Tongue (tissue), 1 donor: ENCODE measurements at regions not wholly inside any gene's neighbourhood (a gene's known extent, or its start where the extent isn't known, plus 50 kb on each side); places are given as distances from the start of the nearest gene placed in this dataset.

Experiments used
- DNase-seq: peaks from one replicate; pipeline ENCODE4 v3.0.0-alpha.2; 2015

- DNase-seq = no peak
These were observed 56.3 kb downstream of the SLC24A2 start for GRCh38 chr9:19732441-19732951.

GRCh38 chr9:19728101-19728500 lies 60.7 kb downstream of the SLC24A2 start:
- DNase-seq = no peak

GRCh38 chr9:19725970-19726369 lies 62.9 kb downstream of the SLC24A2 start:
- no peak for DNase-seq

GRCh38 chr9:19720377-19720776 lies 68.5 kb downstream of the SLC24A2 start:
- peak; percentile 72 for DNase-seq

- no peak for DNase-seq
These were observed 85.1 kb downstream of the SLC24A2 start for GRCh38 chr9:19703702-19704101.

- DNase-seq = no peak
These were observed 86.8 kb downstream of the SLC24A2 start for GRCh38 chr9:19701991-19702390.

GRCh38 chr9:19701274-19701673 lies 87.6 kb downstream of the SLC24A2 start:
- DNase-seq = no peak

GRCh38 chr9:19700699-19701098 lies 88.1 kb downstream of the SLC24A2 start:
- no peak for DNase-seq

- DNase-seq = no peak
These were observed 89.1 kb downstream of the SLC24A2 start for GRCh38 chr9:19699756-19700155.

GRCh38 chr9:19698960-19699359 lies 89.9 kb downstream of the SLC24A2 start:
- DNase-seq = no peak

GRCh38 chr9:19694601-19695000 lies 94.2 kb downstream of the SLC24A2 start:
- no peak for DNase-seq

GRCh38 chr9:19690128-19690527 lies 98.7 kb downstream of the SLC24A2 start:
- DNase-seq = no peak

- no peak for DNase-seq
These were observed 99.3 kb downstream of the SLC24A2 start for GRCh38 chr9:19689328-19690101.

GRCh38 chr9:19683715-19684114 lies 105.1 kb downstream of the SLC24A2 start:
- no peak for DNase-seq

- no peak for DNase-seq
These were observed 106.4 kb downstream of the SLC24A2 start for GRCh38 chr9:19682397-19682796.

GRCh38 chr9:19681846-19682245 lies 107.0 kb downstream of the SLC24A2 start:
- DNase-seq = no peak

- no peak for DNase-seq
These were observed 110.9 kb downstream of the SLC24A2 start for GRCh38 chr9:19677924-19678323.

- no peak for DNase-seq
These were observed 113.3 kb downstream of the SLC24A2 start for GRCh38 chr9:19675492-19675891.

- no peak for DNase-seq
These were observed 122.3 kb downstream of the SLC24A2 start for GRCh38 chr9:19666575-19666974.

- no peak for DNase-seq
These were observed 123.5 kb downstream of the SLC24A2 start for GRCh38 chr9:19665146-19665863.

- no peak for DNase-seq
These were observed 125.3 kb downstream of the SLC24A2 start for GRCh38 chr9:19663570-19663969.

GRCh38 chr9:19662213-19662612 lies 126.6 kb downstream of the SLC24A2 start:
- no peak for DNase-seq

- peak; percentile 21 for DNase-seq
These were observed 128.8 kb downstream of the SLC24A2 start for GRCh38 chr9:19660019-19660418.

GRCh38 chr9:19656704-19657103 lies 132.1 kb downstream of the SLC24A2 start:
- no peak for DNase-seq
